Gastroesophageal sphincter (tissue), 3 donors: ENCODE measurements at regions not wholly inside any gene's neighbourhood (a gene's known extent, or its start where the extent isn't known, plus 50 kb on each side); places are given as distances from the start of the nearest gene placed in this dataset.

ENCODE experiments used
- CTCF ChIP-seq, 4 experiments: fragments of 200-600 bp in 2 of 4; fragments of 450-650 bp in 2 of 4; sonication (generic) in 1 of 4; IDR thresholded peaks; one replicate each; pipeline ENCODE4 v1.5.1; 2017 to 2019; ENCODE audit warnings: antibody characterized with exemption in 4 of 4, mild to moderate bottlenecking in 2 of 4, moderate library complexity in 2 of 4
- POLR2A ChIP-seq, 2 donors: fragments of 450-650 bp; IDR thresholded peaks; one replicate each; pipeline ENCODE4 v1.6.1; 2017; ENCODE audit warnings: antibody characterized with exemption in 2 of 2, mild to moderate bottlenecking in 2 of 2, moderate library complexity in 1 of 2
- POLR2AphosphoS5 ChIP-seq: sonication (generic); formaldehyde crosslinking; IDR thresholded peaks from one replicate; pipeline ENCODE4 v1.6.1; 2017; ENCODE audit warnings: antibody characterized with exemption

GRCh38 chr1:222196736-222197135 is 351.2 kb downstream of the HHIPL2 start:
- TF ChIP-seq CTCF (IDR thresholded peaks at IDR 0.05) (no peak), POLR2A (IDR thresholded peaks at IDR 0.05) (no peak), POLR2AphosphoS5 (no peak)
